ENCODE measurements at regions not wholly inside any gene's neighbourhood (a gene's known extent, or its start where the extent isn't known, plus 50 kb on each side); places are given as distances from the start of the nearest gene placed in this dataset.
"Not testable (repeated sequence)": the region's sequence is repeated elsewhere in the genome, so short reads cannot be mapped to it uniquely, and the experiment has no call there.

GRCh38 chr7:79652619-79653018 lies 199.2 kb upstream of the MAGI2 start:
- Histone ChIP-seq H3K4me1 (ENCODE audit: control insufficient read depth, insufficient read depth, low read length) (no peaks in the 10 kb centered on the region), H3K9me3 (ENCODE audit: control insufficient read depth in 2 of 2, low read length in 2 of 2) (no peaks in the 10 kb centered on the region), H3K9ac (ENCODE audit: low read length in 2 of 2) (no peak overlapping the region), H3K4me3 (ENCODE audit: low read length in 2 of 2) (no peak overlapping the region), H3K27ac (ENCODE audit: low read length) (no peak overlapping the region), H3K36me3 (ENCODE audit: control insufficient read depth in 2 of 2, insufficient read depth in 2 of 2, low read length in 2 of 2) (no peaks in the 10 kb centered on the region), H3K27me3 (ENCODE audit: control insufficient read depth in 1 of 2, insufficient read depth in 2 of 2, low read length in 2 of 2) (no peaks in the 10 kb centered on the region)

GRCh38 chr7:79647711-79648110 lies 194.2 kb upstream of the MAGI2 start:
- no peak overlapping the region for H3K27ac ChIP-seq (ENCODE audit: low read length)
- H3K4me1 ChIP-seq (ENCODE audit: control insufficient read depth, insufficient read depth, low read length) = no peaks in the 10 kb centered on the region
- no peak overlapping the region for H3K4me3 ChIP-seq (ENCODE audit: low read length in 2 of 2)
- H3K36me3 ChIP-seq (ENCODE audit: control insufficient read depth in 2 of 2, insufficient read depth in 2 of 2, low read length in 2 of 2) = no peaks in the 10 kb centered on the region
- H3K9me3 ChIP-seq (ENCODE audit: control insufficient read depth in 2 of 2, low read length in 2 of 2) = no peaks in the 10 kb centered on the region
- H3K27me3 ChIP-seq (ENCODE audit: control insufficient read depth in 1 of 2, insufficient read depth in 2 of 2, low read length in 2 of 2) = no peaks in the 10 kb centered on the region
- no peak overlapping the region for H3K9ac ChIP-seq (ENCODE audit: low read length in 2 of 2)

GRCh38 chr7:79646278-79646677 lies 192.8 kb upstream of the MAGI2 start:
- Histone ChIP-seq H3K9ac (ENCODE audit: low read length in 2 of 2) (no peak overlapping the region), H3K9me3 (ENCODE audit: control insufficient read depth in 2 of 2, low read length in 2 of 2) (no peaks in the 10 kb centered on the region), H3K4me1 (ENCODE audit: control insufficient read depth, insufficient read depth, low read length) (no peaks in the 10 kb centered on the region), H3K36me3 (ENCODE audit: control insufficient read depth in 2 of 2, insufficient read depth in 2 of 2, low read length in 2 of 2) (no peaks in the 10 kb centered on the region), H3K4me3 (ENCODE audit: low read length in 2 of 2) (no peak overlapping the region), H3K27me3 (ENCODE audit: control insufficient read depth in 1 of 2, insufficient read depth in 2 of 2, low read length in 2 of 2) (no peaks in the 10 kb centered on the region), H3K27ac (ENCODE audit: low read length) (no peak overlapping the region)

- Histone ChIP-seq H3K4me1 (ENCODE audit: control insufficient read depth, insufficient read depth, low read length) (no peaks in the 10 kb centered on the region), H3K9ac (ENCODE audit: low read length in 2 of 2) (no peak overlapping the region), H3K27ac (ENCODE audit: low read length) (no peak overlapping the region), H3K4me3 (ENCODE audit: low read length in 2 of 2) (no peak overlapping the region), H3K36me3 (ENCODE audit: control insufficient read depth in 2 of 2, insufficient read depth in 2 of 2, low read length in 2 of 2) (no peaks in the 10 kb centered on the region), H3K9me3 (ENCODE audit: control insufficient read depth in 2 of 2, low read length in 2 of 2) (no peaks in the 10 kb centered on the region), H3K27me3 (ENCODE audit: control insufficient read depth in 1 of 2, insufficient read depth in 2 of 2, low read length in 2 of 2) (no peaks in the 10 kb centered on the region)
Measured at GRCh38 chr7:79636849-79637248, 183.4 kb upstream of the MAGI2 start.

- not testable (repeated sequence) for H3K27ac ChIP-seq (ENCODE audit: low read length); H3K27me3 ChIP-seq (ENCODE audit: control insufficient read depth in 1 of 2, insufficient read depth in 2 of 2, low read length in 2 of 2); H3K4me3 ChIP-seq (ENCODE audit: low read length in 2 of 2); H3K9me3 ChIP-seq (ENCODE audit: control insufficient read depth in 2 of 2, low read length in 2 of 2); H3K4me1 ChIP-seq (ENCODE audit: control insufficient read depth, insufficient read depth, low read length); H3K9ac ChIP-seq (ENCODE audit: low read length in 2 of 2); H3K36me3 ChIP-seq (ENCODE audit: control insufficient read depth in 2 of 2, insufficient read depth in 2 of 2, low read length in 2 of 2)
Measured at GRCh38 chr7:79625921-79626320, 172.5 kb upstream of the MAGI2 start.

GRCh38 chr7:79624336-79624735 lies 170.9 kb upstream of the MAGI2 start:
- Histone ChIP-seq H3K4me1 (ENCODE audit: control insufficient read depth, insufficient read depth, low read length) (no peaks in the 10 kb centered on the region), H3K27ac (ENCODE audit: low read length) (no peak overlapping the region), H3K36me3 (ENCODE audit: control insufficient read depth in 2 of 2, insufficient read depth in 2 of 2, low read length in 2 of 2) (no peaks in the 10 kb centered on the region), H3K9ac (ENCODE audit: low read length in 2 of 2) (no peak overlapping the region), H3K4me3 (ENCODE audit: low read length in 2 of 2) (no peak overlapping the region), H3K9me3 (ENCODE audit: control insufficient read depth in 2 of 2, low read length in 2 of 2) (no peaks in the 10 kb centered on the region), H3K27me3 (ENCODE audit: control insufficient read depth in 1 of 2, insufficient read depth in 2 of 2, low read length in 2 of 2) (no peaks in the 10 kb centered on the region)

- Histone ChIP-seq H3K4me1 (ENCODE audit: control insufficient read depth, insufficient read depth, low read length) (no peaks in the 10 kb centered on the region), H3K36me3 (ENCODE audit: control insufficient read depth in 2 of 2, insufficient read depth in 2 of 2, low read length in 2 of 2) (no peaks in the 10 kb centered on the region), H3K27ac (ENCODE audit: low read length) (no peak overlapping the region), H3K9ac (ENCODE audit: low read length in 2 of 2) (no peak overlapping the region), H3K4me3 (ENCODE audit: low read length in 2 of 2) (no peak overlapping the region), H3K9me3 (ENCODE audit: control insufficient read depth in 2 of 2, low read length in 2 of 2) (no peaks in the 10 kb centered on the region), H3K27me3 (ENCODE audit: control insufficient read depth in 1 of 2, insufficient read depth in 2 of 2, low read length in 2 of 2) (no peaks in the 10 kb centered on the region)
Measured at GRCh38 chr7:79622781-79623180, 169.3 kb upstream of the MAGI2 start.

- Histone ChIP-seq H3K27me3 (ENCODE audit: control insufficient read depth in 1 of 2, insufficient read depth in 2 of 2, low read length in 2 of 2) (no peaks in the 10 kb centered on the region), H3K27ac (ENCODE audit: low read length) (no peak overlapping the region), H3K9ac (ENCODE audit: low read length in 2 of 2) (no peak overlapping the region), H3K36me3 (ENCODE audit: control insufficient read depth in 2 of 2, insufficient read depth in 2 of 2, low read length in 2 of 2) (no peaks in the 10 kb centered on the region), H3K9me3 (ENCODE audit: control insufficient read depth in 2 of 2, low read length in 2 of 2) (no peaks in the 10 kb centered on the region), H3K4me3 (ENCODE audit: low read length in 2 of 2) (no peak overlapping the region), H3K4me1 (ENCODE audit: control insufficient read depth, insufficient read depth, low read length) (no peaks in the 10 kb centered on the region)
Measured at GRCh38 chr7:79620291-79620690, 166.8 kb upstream of the MAGI2 start.

- Histone ChIP-seq H3K9me3 (ENCODE audit: control insufficient read depth in 2 of 2, low read length in 2 of 2) (no peaks in the 10 kb centered on the region), H3K36me3 (ENCODE audit: control insufficient read depth in 2 of 2, insufficient read depth in 2 of 2, low read length in 2 of 2) (no peaks in the 10 kb centered on the region), H3K4me3 (ENCODE audit: low read length in 2 of 2) (no peak overlapping the region), H3K9ac (ENCODE audit: low read length in 2 of 2) (no peak overlapping the region), H3K27me3 (ENCODE audit: control insufficient read depth in 1 of 2, insufficient read depth in 2 of 2, low read length in 2 of 2) (no peaks in the 10 kb centered on the region), H3K4me1 (ENCODE audit: control insufficient read depth, insufficient read depth, low read length) (no peaks in the 10 kb centered on the region), H3K27ac (ENCODE audit: low read length) (no peak overlapping the region)
Measured at GRCh38 chr7:79619216-79619615, 165.7 kb upstream of the MAGI2 start.

GRCh38 chr7:79615871-79616640 lies 162.6 kb upstream of the MAGI2 start:
- no peaks in the 10 kb centered on the region for H3K4me1 ChIP-seq (ENCODE audit: control insufficient read depth, insufficient read depth, low read length)
- H3K4me3 ChIP-seq (ENCODE audit: low read length in 2 of 2) = no peak overlapping the region
- H3K9ac ChIP-seq (ENCODE audit: low read length in 2 of 2) = no peak overlapping the region
- H3K9me3 ChIP-seq (ENCODE audit: control insufficient read depth in 2 of 2, low read length in 2 of 2) = no peaks in the 10 kb centered on the region
- H3K36me3 ChIP-seq (ENCODE audit: control insufficient read depth in 2 of 2, insufficient read depth in 2 of 2, low read length in 2 of 2) = no peaks in the 10 kb centered on the region
- no peaks in the 10 kb centered on the region for H3K27me3 ChIP-seq (ENCODE audit: control insufficient read depth in 1 of 2, insufficient read depth in 2 of 2, low read length in 2 of 2)
- H3K27ac ChIP-seq (ENCODE audit: low read length) = no peak overlapping the region

GRCh38 chr7:79615466-79615865 lies 162.0 kb upstream of the MAGI2 start:
- Histone ChIP-seq H3K36me3 (ENCODE audit: control insufficient read depth in 2 of 2, insufficient read depth in 2 of 2, low read length in 2 of 2) (no peaks in the 10 kb centered on the region), H3K4me3 (ENCODE audit: low read length in 2 of 2) (no peak overlapping the region), H3K9ac (ENCODE audit: low read length in 2 of 2) (no peak overlapping the region), H3K4me1 (ENCODE audit: control insufficient read depth, insufficient read depth, low read length) (no peaks in the 10 kb centered on the region), H3K27me3 (ENCODE audit: control insufficient read depth in 1 of 2, insufficient read depth in 2 of 2, low read length in 2 of 2) (no peaks in the 10 kb centered on the region), H3K9me3 (ENCODE audit: control insufficient read depth in 2 of 2, low read length in 2 of 2) (no peaks in the 10 kb centered on the region), H3K27ac (ENCODE audit: low read length) (no peak overlapping the region)

Measured in stomach smooth muscle (tissue), 2 donors.